KMS-11 (cell line): ENCODE measurements at regions not wholly inside any gene's neighbourhood (a gene's known extent, or its start where the extent isn't known, plus 50 kb on each side); places are given as distances from the start of the nearest gene placed in this dataset.

Source experiments
- H2AFZ ChIP-seq: fragments of 200-600 bp; sonication (generic); 2 replicates; pipeline ENCODE4 v1.6.1; 2016; ENCODE audit warnings: antibody characterized with exemption, mixed run types, low read depth
- H3K27ac ChIP-seq: fragments of 200-600 bp; sonication (generic); 2 replicates; pipeline ENCODE4 v1.6.1; 2016; ENCODE audit warnings: mild to moderate bottlenecking, mixed run types
- H3K27me3 ChIP-seq: fragments of 200-600 bp; sonication (generic); 2 replicates; pipeline ENCODE4 v1.6.1; 2017; ENCODE audit warnings: mild to moderate bottlenecking, low read depth, mixed run types, moderate library complexity; ENCODE audit not compliant: insufficient read depth
- H3K36me3 ChIP-seq: fragments of 200-600 bp; sonication (generic); 2 replicates; pipeline ENCODE4 v1.6.1; 2017; ENCODE audit warnings: mild to moderate bottlenecking, mixed run types; ENCODE audit not compliant: insufficient read depth
- H3K4me1 ChIP-seq: fragments of 200-600 bp; sonication (generic); 2 replicates; pipeline ENCODE4 v1.6.1; 2016; ENCODE audit warnings: mild to moderate bottlenecking, low read depth, mixed run types; ENCODE audit not compliant: poor library complexity, severe bottlenecking
- H3K4me2 ChIP-seq: fragments of 200-600 bp; sonication (generic); 2 replicates; pipeline ENCODE4 v1.7.0; 2016; ENCODE audit warnings: mild to moderate bottlenecking, mixed run types
- H3K4me3 ChIP-seq: fragments of 200-600 bp; sonication (generic); IDR thresholded peaks from 2 replicates; pipeline ENCODE4 v1.6.1; 2017; ENCODE audit warnings: low read depth, low read length, mixed read lengths; ENCODE audit not compliant: insufficient read depth
- H3K79me2 ChIP-seq: fragments of 200-600 bp; sonication (generic); 2 replicates; pipeline ENCODE4 v1.6.1; 2016; ENCODE audit warnings: low read depth, mixed run types; ENCODE audit not compliant: insufficient read depth
- H3K9ac ChIP-seq: fragments of 200-600 bp; sonication (generic); 2 replicates; pipeline ENCODE4 v1.6.1; 2016; ENCODE audit warnings: mild to moderate bottlenecking, mixed run types
- H4K20me1 ChIP-seq: fragments of 200-600 bp; sonication (generic); 2 replicates; pipeline ENCODE4 v1.6.1; 2016; ENCODE audit warnings: mild to moderate bottlenecking, mixed run types; ENCODE audit not compliant: insufficient read depth
- TF ChIP-seq, protein P1 (sequence below): fragments of 200-600 bp; sonication (generic); conservative IDR thresholded peaks from 2 replicates; pipeline ENCODE4 v1.6.1; 2017; ENCODE audit warnings: low read depth, mild to moderate bottlenecking, antibody characterized with exemption, low read length, moderate library complexity, mixed read lengths

DNA sequence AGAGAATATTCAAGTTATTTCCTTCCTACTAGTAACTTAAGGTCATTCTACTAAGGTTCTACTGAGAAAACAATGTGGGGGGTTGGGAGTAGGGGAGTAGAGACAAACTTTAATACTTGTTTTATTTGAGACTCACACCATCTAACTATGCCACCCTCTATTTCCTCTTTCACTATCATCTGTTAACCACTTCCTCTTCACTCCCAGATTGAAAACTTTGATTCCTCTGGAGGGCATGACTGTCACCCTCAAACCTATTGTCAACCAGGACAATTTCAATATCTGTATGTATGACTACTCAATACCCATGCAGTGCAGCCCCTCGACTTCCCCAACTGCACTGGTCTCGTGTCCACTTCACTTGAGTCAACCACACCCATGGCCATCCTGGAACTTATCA lies 165.6 kb upstream of the POGK start:
- TF ChIP-seq, protein P1, sequence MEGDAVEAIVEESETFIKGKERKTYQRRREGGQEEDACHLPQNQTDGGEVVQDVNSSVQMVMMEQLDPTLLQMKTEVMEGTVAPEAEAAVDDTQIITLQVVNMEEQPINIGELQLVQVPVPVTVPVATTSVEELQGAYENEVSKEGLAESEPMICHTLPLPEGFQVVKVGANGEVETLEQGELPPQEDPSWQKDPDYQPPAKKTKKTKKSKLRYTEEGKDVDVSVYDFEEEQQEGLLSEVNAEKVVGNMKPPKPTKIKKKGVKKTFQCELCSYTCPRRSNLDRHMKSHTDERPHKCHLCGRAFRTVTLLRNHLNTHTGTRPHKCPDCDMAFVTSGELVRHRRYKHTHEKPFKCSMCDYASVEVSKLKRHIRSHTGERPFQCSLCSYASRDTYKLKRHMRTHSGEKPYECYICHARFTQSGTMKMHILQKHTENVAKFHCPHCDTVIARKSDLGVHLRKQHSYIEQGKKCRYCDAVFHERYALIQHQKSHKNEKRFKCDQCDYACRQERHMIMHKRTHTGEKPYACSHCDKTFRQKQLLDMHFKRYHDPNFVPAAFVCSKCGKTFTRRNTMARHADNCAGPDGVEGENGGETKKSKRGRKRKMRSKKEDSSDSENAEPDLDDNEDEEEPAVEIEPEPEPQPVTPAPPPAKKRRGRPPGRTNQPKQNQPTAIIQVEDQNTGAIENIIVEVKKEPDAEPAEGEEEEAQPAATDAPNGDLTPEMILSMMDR: no peak

DNA sequence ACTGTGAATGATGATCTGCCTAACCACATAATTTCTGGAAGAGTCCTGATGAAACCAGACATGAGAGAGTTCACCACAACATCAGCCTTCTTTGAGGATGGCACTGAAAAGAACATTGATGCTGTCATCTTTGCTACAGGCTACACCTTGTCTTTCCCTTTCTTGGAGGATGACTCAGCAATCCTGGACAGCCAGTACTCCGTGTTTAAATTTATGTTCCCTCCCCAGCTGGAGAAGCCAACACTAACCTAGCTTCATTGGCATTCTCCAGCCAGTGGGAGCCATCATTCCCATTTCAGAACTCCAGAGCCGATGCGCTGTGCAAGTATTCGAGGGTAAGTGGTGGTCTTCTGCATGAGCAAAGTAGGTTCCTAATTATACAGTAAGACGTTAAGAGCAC lies 164.1 kb upstream of the POGK start:
- TF ChIP-seq, protein P1: no peak
- H3K9ac ChIP-seq: no peak overlapping the region

More for the DNA sequence above, 165.6 kb upstream of the POGK start:
- no peaks in the 10 kb centered on the region for H3K79me2 ChIP-seq
- H3K27me3 ChIP-seq: no peaks in the 10 kb centered on the region
- no peak overlapping the region for H3K9ac ChIP-seq
- H3K4me2 ChIP-seq: no peak overlapping the region
- no peak overlapping the region for H3K27ac ChIP-seq
- H3K36me3 ChIP-seq: no peaks in the 10 kb centered on the region
- H4K20me1 ChIP-seq: no peaks in the 10 kb centered on the region
- H3K4me3 ChIP-seq: no peak overlapping the region
- H3K4me1 ChIP-seq: peaks cover 14% of the 10 kb centered on the region
- no peak overlapping the region for H2AFZ ChIP-seq

DNA sequence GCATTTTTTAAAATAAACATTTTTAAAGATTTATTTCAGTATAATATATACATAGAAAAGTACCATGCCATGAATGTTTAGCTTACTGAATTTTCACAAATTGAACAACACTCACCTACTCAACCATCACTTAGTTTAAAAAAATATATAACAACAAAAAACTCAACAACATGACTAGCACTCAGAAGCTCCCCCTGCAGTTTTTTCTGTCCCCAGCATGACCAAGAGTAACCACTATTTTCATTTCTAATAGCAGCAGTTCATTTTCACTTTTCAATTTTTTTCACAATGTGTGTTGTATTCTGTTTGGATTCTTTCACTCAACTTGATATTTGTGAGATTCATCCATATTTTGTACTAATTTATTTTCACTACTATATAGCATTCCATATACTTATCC lies 162.3 kb upstream of the POGK start:
- no peaks in the 10 kb centered on the region for H4K20me1 ChIP-seq
- no peak overlapping the region for H3K27ac ChIP-seq
- no peaks in the 10 kb centered on the region for H3K27me3 ChIP-seq
- H3K4me2 ChIP-seq: no peak overlapping the region
- no peak overlapping the region for H3K4me3 ChIP-seq
- no peak overlapping the region for H3K9ac ChIP-seq
- TF ChIP-seq, protein P1: peak; percentile 41; the same call in 1 of the 2 replicates
- no peaks in the 10 kb centered on the region for H3K79me2 ChIP-seq
- H3K36me3 ChIP-seq: no peaks in the 10 kb centered on the region
- peaks cover 14% of the 10 kb centered on the region for H3K4me1 ChIP-seq
- H2AFZ ChIP-seq: no peak overlapping the region

More for the DNA sequence above, 164.1 kb upstream of the POGK start:
- Histone ChIP-seq H3K79me2 (no peaks in the 10 kb centered on the region), H3K36me3 (no peaks in the 10 kb centered on the region), H4K20me1 (no peaks in the 10 kb centered on the region), H3K27me3 (no peaks in the 10 kb centered on the region), H3K4me1 (peaks cover 14% of the 10 kb centered on the region), H3K27ac (no peak overlapping the region), H3K4me2 (no peak overlapping the region), H2AFZ (no peak overlapping the region), H3K4me3 (no peak overlapping the region)

DNA sequence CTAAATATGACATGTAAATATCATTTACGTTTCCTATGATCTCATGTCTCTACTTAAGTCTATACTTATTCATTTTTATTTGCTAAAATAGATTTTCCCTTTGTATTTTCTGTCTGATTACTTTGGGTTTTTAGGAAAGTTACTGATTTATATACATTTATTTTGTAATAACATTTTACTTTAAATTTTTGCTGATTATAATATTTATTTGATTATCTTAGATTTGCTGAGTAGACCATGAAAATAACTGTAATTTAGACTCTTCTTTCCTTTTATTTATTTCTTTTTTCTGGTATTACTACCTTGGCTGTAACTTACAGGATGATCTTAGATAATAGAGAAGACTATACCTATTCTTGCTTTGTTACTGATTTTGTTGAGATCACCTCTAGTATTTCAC lies 159.9 kb upstream of the POGK start:
- H3K4me2 ChIP-seq: no peak overlapping the region
- H3K27me3 ChIP-seq: no peaks in the 10 kb centered on the region
- peaks cover 14% of the 10 kb centered on the region for H3K4me1 ChIP-seq
- TF ChIP-seq, protein P1: no peak
- H2AFZ ChIP-seq: no peak overlapping the region
- no peaks in the 10 kb centered on the region for H3K36me3 ChIP-seq
- H3K27ac ChIP-seq: no peak overlapping the region
- no peaks in the 10 kb centered on the region for H4K20me1 ChIP-seq
- H3K4me3 ChIP-seq: no peak overlapping the region
- H3K79me2 ChIP-seq: no peaks in the 10 kb centered on the region
- H3K9ac ChIP-seq: no peak overlapping the region
